ENCODE measurements at regions not wholly inside any gene's neighbourhood (a gene's known extent, or its start where the extent isn't known, plus 50 kb on each side); places are given as distances from the start of the nearest gene placed in this dataset.

DNA sequence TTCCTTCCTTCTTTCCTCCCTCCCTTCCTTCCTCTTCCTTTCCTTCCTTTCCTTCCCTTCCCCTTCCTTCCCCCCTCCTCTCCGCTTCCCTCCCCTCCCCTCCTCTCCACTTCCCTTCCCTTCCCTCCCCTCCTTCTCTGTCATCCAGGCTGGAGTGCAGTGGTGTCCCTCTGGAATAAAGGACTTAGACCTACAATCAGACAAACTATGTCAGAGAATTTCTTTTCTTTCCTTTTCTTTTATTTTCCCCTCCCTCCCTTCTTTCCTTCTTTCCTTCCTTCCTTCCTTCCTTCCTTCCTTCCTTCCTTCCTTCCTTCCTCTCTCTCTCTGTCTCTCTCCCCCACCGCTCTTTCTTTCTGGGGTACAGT lies 242.2 kb downstream of the GATA3 start:
- ATAC-seq, result no peak
- TF ChIP-seq ZNF70 (CRISPR knock-in tag; IDR thresholded peaks at IDR 0.05) (no peak), GLIS3 (CRISPR knock-in tag; IDR thresholded peaks at IDR 0.05) (no peak), RARB (CRISPR knock-in tag; IDR thresholded peaks at IDR 0.05) (no peak)

DNA sequence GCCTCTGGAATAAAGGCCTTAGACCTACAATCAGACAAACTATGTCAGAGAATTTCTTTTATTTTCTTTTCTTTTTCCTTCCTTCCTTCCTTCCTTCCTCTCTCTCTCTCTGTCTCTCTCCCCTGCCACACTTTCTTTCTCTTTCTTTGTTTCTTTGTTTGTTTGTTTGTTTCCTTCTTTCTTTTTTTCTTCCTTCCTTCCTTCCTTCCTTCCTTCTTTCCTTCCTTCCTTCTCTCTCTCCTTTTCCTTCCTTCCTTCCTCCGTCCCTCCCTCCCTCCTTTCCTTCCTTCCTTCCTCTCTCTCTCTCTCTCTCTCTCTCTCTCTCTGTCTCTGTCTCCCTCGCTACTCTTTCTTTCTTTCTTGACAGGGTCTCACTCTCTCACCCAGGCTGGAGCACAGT lies 242.6 kb downstream of the GATA3 start:
- ATAC-seq, result no peak
- TF ChIP-seq TSHZ2 (CRISPR knock-in tag; IDR thresholded peaks at IDR 0.05), result no peak
- TF ChIP-seq BACH2 (CRISPR knock-in tag; IDR thresholded peaks at IDR 0.05; ENCODE audit: borderline replicate concordance), result no peak
- TF ChIP-seq RARB (CRISPR knock-in tag; IDR thresholded peaks at IDR 0.05), result no peak
- no peak for TF ChIP-seq CSDC2 (CRISPR knock-in tag; IDR thresholded peaks at IDR 0.05)

- no peak for ATAC-seq
Observed at GRCh38 chr10:8297959-8298358, 243.5 kb downstream of the GATA3 start.

More at GRCh38 chr10:8297959-8298358, 243.5 kb downstream of the GATA3 start:
- no peak for TF ChIP-seq ESRRG (CRISPR knock-in tag; IDR thresholded peaks at IDR 0.05)
- TF ChIP-seq ARNTL (CRISPR knock-in tag; IDR thresholded peaks at IDR 0.05; ENCODE audit: borderline replicate concordance, low read depth), result no peak
- TF ChIP-seq CSDC2 (CRISPR knock-in tag; IDR thresholded peaks at IDR 0.05), result no peak
- TF ChIP-seq CSRNP3 (CRISPR knock-in tag; IDR thresholded peaks at IDR 0.05), result no peak
- TF ChIP-seq ZNF8 (CRISPR knock-in tag; IDR thresholded peaks at IDR 0.05), result no peak
- TF ChIP-seq OSR1 (CRISPR knock-in tag; IDR thresholded peaks at IDR 0.05), result no peak
- TF ChIP-seq TOX (CRISPR knock-in tag; IDR thresholded peaks at IDR 0.05; ENCODE audit: borderline replicate concordance), result no peak
- no peak for TF ChIP-seq ISL1 (CRISPR knock-in tag; IDR thresholded peaks at IDR 0.05)
- no peak for TF ChIP-seq BACH2 (CRISPR knock-in tag; IDR thresholded peaks at IDR 0.05; ENCODE audit: borderline replicate concordance)
- no peak for TF ChIP-seq TSHZ2 (CRISPR knock-in tag; IDR thresholded peaks at IDR 0.05)
- no peak for TF ChIP-seq PATZ1 (CRISPR knock-in tag; IDR thresholded peaks at IDR 0.05; ENCODE audit: borderline replicate concordance)
- no peak for TF ChIP-seq ZFP30 (CRISPR knock-in tag; IDR thresholded peaks at IDR 0.05)
- no peak for TF ChIP-seq ZNF565 (CRISPR knock-in tag; conservative IDR thresholded peaks at IDR 0.05; ENCODE audit: low read depth)
- TF ChIP-seq ZNF70 (CRISPR knock-in tag; IDR thresholded peaks at IDR 0.05), result no peak
- TF ChIP-seq CREB5 (CRISPR knock-in tag; IDR thresholded peaks at IDR 0.05; ENCODE audit: low read depth), result no peak
- no peak for TF ChIP-seq SNAI2 (CRISPR knock-in tag; IDR thresholded peaks at IDR 0.05)
- TF ChIP-seq RARB (CRISPR knock-in tag; IDR thresholded peaks at IDR 0.05), result no peak
- no peak for TF ChIP-seq PPARA (CRISPR knock-in tag; IDR thresholded peaks at IDR 0.05; ENCODE audit: borderline replicate concordance)
